GF-D8 (cell line): ENCODE measurements at regions not wholly inside any gene's neighbourhood (a gene's known extent, or its start where the extent isn't known, plus 50 kb on each side); places are given as distances from the start of the nearest gene placed in this dataset.

Experiments
- DNase-seq: peaks from one replicate; lab custom pipeline; 2025; lab: John Stamatoyannopoulos, UW

DNA sequence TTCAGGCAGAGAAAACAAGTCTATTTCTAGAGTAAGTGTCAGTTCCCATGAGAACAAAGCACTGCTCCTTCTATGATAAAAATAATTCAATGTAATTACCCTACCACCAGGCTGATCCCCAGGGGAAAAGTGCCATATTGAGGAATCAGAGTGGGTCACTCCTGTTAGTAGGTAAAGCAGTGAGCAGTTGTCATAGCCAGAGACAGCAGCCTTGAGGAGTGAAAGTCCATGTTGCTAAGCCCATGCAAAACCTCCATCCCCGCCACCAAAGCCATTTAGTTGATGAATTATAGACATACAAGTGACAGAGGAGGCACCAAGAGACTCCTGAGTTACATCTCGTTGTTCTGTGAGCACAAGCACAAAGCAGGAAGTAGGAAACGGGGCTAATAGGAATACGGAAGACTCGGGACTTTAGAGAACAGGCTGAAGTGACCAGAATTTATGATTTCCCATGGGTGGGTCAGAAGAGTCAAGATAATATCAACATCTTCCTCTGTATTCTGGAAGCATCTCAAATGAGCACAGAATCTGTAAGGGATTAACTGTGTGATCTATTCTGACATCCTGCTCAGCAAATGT is 197.9 kb downstream of the MAFB start:
- no peak for DNase-seq

DNA sequence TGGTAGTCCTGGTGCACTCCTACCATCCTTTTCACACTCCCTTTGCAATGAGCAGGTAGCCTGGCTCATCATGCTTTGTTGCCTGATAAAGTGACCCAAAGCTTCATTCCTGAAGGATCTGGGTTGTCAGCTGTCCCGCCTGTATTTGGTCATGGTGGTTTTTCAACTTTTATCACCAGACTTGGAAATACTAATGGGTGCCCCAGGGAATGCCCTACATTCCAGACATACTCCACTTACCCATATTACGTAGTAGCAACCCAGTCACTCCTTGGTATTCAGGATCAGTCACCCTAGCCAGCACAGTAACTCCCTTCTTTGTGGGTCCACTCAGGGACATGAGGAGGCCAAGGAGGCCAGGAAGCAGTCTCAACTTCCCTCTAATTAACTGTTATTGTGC is 199.2 kb downstream of the MAFB start:
- no peak for DNase-seq

DNA sequence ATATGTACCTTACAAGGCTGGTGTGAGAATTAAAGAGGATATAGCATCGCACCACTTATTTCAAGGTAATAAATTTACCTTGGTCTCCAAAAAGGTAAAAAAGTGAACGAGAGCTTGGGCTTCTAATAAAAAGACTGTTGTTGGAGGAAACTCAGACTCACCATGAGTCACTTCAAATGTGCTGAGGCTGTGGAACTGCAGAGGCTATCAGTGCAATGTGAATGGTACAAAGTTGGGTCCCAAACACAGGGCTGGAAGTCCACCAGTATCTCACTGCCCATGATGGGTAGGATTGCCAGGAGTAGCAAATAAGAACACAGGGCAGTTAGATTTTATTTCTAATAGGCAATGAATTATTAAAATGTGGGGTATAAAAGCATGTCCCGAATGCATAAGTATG is 200.6 kb downstream of the MAFB start:
- DNase-seq, result no peak

DNA sequence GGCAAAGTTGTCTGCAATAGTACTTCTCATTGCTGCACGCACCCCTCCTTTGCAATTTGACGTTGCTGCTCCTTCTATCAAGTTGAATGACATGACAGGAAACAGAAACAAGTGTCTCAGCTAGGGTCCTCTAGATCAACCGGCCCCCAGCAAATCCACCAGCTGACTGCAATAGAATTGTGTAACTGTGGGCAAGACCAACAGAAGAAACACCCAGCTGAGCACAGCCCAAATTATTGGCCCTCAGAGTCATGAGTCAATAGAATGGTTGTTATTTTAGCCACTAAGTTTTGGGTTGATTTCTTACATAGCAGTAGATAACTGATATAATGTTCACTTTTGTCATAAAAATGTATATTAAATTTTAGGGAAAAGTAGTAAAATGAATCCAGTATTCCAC is 202.7 kb downstream of the MAFB start:
- DNase-seq, result no peak

DNA sequence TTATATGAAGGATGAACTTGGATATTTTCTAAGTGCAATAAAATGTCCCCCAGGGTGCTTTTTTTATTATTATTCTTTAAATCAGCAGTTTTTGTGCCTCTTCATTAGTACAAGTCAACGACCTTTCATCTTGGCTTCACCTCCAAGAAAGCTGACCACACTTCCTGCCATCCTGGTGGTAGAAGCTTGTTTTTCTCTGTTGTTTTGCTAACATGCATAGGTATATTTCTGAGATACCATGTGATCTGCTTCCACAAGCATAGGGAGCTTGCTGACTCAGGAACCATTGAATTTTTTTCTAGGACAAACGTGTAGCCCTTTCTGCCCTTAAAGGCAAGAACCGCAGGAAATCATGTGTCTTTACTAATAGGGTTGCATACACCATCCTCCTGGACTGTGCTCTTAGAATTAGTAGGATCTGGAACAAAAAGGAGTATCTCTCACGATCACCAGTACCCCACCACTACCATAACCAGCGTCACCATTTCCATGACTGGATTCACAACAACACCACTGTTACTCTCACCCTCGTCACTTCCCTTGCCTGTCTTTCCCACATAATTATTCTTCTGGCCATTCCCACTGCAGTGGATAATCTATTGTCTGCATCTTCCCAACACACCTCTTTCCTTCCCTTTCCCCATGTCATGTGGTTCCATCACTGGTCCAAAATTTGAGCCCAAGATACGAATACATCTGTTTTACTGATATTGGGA is 207.1 kb downstream of the MAFB start:
- DNase-seq, result no peak

DNA sequence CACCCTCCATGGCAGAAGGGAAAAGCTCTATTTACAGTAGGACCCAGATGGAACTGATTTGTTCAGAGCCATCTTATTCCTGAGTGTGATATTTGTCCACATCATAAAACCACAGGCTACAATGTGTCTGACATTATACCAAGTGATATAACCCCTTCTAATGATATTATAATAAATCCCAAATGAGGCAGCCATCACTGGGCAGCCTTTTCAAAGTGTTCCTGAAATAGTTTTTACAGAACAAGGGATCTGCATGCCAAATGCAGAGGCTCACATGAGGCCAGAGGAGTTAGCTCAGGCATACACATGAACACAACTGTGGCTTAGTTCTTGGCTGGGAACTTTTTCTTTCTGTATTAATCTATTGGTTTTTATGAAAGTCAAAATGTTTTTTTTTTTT is 207.7 kb downstream of the MAFB start:
- no peak for DNase-seq

DNA sequence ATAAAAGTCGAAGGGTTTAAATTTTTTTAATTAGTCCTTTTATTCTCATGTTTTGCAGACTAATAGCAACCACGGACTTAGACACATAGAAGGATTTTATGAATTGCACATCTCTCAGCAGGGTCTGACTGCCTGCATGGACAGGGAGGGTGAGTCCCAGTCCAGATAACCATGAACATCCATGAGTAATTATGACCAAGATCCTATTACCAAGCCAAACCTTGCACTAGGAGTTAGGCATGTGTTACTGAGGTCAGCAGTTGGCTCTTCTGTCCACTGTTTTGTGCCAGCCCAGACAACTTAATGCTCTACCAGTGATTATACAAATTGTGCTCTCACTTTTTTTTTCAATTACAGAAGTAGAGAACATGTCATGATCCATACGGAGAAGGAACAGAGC is 211.2 kb downstream of the MAFB start:
- no peak for DNase-seq

DNA sequence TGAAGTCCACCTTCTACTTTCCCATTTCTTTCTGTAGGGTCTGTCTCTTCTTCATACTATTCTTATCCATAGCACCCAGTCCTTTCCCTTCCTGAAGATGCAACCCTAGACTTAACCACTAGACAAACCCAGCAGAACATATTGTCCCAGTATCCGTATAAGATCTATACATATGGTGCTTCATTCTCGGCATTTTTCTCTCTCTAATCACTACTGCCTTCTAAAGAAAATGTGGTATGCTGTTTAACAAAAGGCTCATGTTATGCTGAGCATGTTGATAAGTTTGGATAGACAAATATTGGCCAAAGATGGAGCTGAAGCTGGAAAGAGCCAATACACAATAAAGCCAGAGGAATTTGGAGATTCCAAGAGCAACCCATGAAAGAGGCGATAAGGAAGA is 212.6 kb downstream of the MAFB start:
- DNase-seq, result no peak

DNA sequence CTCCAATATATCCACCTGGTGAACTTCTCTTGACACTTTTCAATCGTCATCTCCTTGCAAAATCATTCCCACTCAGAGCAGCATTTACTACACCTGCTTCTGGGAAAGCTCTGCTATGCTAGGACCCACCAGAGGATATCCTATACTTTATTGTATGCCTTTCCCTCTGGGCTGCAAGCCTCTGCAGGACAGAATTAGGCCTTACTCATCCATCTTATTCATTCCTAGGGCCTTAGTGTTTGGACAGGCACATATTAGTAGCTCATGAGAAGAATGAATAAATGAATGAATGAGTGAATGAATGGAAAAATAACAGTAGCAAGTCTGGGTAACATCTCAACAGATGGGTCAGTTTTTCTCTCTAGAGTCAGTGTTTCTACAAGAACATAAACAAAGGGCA is 216.1 kb downstream of the MAFB start:
- DNase-seq, result no peak

DNA sequence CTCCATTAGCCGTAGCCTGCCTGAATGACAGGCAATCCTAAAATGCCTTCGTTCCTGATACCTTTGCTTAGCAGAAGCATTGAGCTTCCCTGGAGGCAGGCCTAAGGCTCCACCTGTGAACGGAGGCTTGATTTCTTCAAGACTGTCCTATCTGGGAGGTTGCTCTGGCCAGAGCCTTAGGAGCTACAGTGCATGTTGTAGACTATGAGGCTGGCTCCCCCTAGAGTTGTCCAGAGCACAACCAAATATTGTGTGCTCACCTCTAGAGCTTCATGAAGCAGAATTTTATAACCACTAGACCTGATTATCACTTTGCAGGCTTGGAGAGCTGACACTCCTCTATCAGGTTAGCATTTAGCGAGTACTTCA is 217.8 kb downstream of the MAFB start:
- no peak for DNase-seq

DNA sequence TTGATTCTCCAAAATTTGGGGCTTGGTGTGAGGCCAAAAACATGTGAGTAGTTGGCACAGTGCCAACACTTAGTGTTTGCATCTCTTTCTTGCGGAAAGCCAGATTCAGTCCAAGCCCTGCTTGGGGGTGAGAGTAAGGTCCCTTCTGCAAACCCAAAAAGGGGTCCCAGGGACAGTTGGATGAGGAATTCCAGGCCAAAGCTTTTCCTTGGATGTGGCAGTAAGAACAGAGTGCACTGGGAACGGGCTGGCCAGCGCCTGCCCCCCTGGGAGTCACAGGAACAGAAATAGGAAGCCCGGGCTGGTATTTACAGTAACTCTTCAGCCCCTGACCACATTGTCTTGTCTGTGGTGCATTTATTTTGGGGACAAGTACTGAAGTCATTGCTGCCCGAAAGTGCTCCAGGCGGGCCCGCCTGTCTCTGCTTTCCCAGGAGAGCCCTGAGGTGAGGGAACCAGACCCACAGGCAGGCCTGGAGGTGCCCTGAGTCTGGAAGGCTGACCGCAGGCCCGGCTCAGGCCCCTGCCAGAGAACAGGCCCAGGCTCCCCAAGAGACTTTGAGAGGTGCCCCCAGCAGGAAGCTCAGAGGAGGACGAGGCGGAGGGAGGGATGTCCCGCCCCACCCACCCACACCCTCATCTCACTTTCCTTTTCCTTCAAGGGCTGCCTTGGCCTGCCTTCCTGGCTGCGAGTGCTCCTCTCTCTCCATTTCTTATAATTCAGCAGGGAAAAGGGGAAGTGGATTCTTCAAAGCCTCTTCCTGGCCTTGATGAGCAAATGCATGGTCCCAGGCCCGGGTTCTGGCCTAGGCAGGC is 218.4 kb downstream of the MAFB start:
- DNase-seq, result no peak

DNA sequence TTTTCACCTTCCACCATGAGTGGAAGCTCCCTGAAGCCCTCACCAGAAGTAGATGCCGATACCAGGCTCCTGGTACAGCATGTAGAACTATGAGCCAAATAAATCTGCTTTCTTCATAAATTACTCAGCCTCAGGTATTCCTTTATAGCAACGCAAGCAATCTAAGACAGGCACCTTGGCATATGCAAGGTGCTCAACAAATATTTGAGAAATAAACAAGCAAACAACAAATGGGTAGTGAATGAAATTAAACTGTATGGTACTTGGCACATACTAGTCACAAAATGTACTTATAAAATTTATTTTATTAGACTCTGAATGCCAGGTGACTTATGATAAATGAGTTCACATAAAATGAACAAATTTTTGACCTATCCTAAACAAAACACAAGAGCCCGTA is 220.3 kb downstream of the MAFB start:
- no peak for DNase-seq

DNA sequence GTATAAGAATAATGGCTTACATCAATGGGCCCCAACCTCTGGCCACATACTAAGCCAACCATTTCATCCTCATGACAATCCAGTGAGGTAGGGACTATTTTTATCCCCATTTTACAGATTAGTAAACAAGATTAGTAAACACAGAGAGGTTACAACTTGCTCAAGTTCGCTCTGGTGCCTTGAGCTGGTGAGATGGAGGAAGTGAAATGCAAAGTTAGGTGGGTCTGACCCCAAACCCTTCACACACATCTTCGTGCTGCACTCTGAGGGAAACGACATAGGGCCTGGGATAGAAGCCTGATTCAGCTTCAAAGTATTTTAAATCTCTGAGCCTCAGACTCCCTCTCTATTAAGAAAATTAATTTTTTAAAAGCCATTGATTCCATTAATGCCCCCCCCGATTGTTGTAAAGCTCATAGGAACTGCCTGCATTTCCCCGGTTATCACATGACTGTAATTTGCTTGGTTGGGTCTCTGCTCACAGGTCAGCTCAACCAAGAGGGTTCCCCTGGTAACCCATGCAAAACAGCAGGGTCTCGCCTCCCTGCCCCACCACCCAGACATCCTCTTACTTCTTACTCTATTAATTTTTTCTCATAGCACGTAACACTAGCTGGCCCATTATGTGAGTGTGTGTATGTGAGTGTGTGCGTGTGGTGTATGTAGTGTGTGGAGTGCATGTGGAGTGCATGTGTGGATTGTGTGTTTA is 221.2 kb downstream of the MAFB start:
- no peak for DNase-seq

DNA sequence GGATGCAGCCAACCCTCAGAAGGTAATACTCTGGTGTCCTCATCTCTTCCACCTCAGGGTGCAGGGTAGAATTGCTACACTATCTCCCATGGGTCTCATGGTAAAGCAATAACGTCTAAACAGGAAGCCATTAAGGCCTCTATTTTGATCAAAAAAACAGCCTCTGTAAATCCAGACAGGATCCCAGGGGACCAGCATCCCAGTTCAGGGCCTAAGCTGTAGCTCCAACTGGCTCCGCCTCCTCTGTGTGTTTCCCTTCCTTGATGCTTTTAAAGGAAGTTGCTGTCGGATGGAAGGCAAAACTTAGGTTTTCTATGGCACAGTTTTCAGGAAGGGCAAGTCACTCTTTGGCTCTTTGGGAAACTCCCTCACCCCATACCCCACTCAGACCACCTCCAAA is 222.0 kb downstream of the MAFB start:
- no peak for DNase-seq

DNA sequence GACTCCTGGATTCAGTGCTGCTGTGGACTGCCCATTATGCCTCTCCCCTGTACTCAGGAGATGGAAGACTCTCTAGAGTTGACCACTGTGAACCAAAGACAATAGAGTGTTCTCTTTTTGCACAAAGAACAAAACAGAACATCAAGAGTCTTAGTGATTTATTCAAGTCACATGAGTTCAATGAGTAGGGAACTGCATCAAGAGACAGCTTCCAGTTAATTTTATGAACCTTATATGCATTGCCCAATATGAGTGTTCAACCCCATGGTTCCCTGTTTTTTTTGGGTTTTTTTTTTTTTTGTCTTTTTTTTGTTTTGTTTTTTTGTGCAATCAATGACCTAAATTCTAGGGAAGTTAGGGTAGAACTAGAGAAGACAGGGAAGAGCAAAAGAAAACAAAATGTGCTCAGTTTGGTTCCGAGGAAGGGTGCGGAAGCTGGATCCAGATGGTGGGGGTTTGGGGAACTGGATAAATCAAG is 224.3 kb downstream of the MAFB start:
- no peak for DNase-seq

DNA sequence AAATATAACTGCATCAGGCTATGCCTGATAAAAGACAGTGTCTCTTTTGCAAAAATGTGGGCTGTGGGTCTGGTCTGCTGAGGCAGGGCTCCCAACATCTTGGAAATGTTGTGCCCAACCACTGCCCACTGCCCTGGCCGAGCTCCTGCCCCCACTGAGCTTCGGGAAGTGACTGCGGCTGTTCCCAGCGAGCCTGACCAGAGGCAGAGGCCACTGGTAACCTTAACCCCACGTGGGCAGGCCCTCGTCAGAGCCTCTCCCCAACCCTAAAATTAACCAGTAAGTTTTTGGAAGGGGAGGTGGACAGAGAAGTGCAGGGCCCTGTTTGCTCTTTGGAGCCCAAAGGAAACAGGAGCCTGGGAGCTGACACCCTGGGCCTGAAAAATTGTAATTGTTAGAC is 225.9 kb downstream of the MAFB start:
- no peak for DNase-seq

DNA sequence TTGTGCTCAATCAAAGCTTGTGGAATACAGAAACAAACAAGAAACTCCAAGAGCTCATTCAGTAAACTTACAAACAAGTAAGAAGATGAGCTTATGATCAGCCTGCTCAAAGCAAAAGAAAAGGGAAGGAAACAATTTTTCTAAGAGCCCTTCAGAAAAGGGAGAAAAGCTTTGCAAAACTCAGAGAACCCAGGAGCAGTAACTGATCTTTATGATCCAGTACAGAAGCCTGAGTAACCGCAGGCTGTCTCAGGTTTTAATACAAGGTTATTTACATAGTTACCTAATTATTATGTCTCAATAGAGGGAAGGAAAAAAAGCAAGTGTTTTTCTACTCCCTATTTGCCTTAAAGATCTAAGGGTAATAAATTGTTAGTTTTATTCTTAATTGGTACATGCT is 226.5 kb downstream of the MAFB start:
- no peak for DNase-seq

DNA sequence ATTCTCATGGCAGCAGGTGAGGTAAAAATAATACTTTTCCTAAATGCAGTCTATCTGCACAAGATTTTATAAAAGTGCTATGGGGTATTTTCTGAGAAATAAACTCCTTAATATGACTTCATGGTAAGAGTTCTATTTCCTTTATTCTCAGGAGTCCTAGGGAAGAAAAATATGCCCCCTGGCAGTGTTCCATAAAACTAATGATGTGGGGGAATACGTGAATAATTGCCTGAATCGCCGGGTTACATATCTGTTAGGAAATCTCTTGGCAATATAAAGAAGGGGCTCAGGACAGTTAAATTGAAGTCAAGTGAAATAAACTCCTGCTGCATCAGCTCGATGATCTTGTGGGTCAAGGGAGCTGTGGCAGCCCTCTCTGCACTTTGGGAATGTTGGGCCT is 229.7 kb downstream of the MAFB start:
- DNase-seq, result no peak

DNA sequence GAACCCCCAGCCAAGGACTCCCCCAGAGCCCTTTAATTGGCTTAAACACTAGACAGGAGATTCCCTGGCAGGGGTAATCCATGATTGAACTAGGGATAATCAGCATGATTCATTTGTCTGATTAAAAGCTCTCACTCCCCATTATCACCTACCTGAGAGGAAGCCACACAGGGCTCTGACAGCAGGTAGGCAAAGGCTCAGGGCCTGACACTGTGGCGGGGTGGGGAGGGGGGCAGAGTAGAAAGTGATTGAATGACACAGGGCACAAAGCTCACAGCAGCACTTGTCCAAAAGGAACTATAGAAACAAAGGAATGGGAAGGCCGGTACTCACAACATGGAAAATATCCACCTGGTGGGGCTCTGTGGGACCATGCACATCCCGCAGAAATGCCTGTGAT is 231.6 kb downstream of the MAFB start:
- no peak for DNase-seq

DNA sequence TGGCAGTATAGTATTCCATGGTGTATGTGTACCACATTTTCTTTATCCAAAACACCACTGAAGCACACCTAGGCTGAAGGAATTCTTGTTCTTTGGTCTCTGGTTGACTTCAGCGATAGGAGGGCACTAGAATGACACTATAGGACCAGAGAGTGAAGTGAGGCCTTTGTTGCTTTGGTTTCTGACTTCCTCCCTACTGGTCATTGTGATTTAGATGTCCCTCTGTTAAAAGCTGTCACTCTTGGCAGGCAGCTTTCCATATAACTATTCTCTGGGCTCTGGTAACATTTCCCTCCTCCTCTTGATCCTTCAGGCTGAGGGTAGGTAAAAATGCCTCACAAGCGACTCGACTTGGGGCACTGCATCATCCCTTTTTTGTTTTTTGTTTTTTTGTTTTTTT is 236.3 kb downstream of the MAFB start:
- no peak for DNase-seq

DNA sequence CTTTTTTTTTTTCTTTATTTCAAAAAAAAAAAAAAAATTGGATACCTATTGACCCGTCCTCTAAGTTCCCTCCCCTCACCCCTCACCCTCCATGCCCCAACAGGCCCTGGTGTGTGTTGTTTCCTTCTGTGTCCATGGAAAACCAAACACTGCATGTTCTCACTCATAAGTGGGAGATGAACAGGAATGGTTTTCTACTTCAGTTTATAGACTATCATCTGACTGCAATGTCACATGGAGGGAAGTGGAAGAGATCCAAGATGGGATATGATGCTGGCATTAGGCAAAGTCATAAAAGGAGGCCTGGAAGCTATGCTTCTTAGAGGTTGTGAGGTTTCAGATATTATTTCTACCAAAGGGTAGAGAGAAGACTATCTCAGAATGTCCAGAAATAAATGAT is 237.5 kb downstream of the MAFB start:
- no peak for DNase-seq

DNA sequence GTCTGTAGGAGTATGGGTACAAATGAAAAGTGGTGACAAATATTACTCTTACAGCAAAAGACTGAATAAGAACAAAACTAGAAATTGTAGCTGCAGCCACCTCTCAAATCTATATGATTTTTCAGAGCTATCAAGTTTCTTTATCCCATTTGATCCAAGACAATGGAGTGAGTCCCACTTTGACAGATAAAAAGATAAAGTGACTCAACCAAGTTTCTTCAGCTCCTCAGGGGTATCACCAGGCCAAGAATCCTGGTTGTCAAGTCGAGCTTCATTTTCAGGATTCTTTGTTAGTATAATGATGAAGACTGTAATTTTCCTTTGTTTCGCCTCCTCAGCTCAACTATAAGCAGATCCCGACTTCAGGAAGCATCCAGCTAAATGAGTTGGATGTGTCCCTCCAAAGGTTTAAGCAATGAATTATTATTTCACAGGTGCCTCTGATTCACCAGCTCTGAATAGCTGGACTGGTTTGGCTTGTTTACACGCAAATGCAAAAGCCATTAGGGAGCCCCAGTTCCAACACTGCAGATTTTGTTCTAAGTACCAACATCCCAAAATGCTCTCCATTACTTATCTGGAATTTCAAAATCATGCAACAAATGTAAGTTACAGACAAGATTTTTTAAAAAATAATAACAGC is 238.9 kb downstream of the MAFB start:
- DNase-seq, result no peak
